SJSA1 (cell line): ENCODE measurements at regions not wholly inside any gene's neighbourhood (a gene's known extent, or its start where the extent isn't known, plus 50 kb on each side); places are given as distances from the start of the nearest gene placed in this dataset.

Experiments
- DNase-seq, 2 experiments: peaks; one replicate each; pipeline ENCODE4 v3.0.0-alpha.2; 2015 to 2020; ENCODE audit warnings: low spot score in 2 of 2, low read depth in 1 of 2
- H3K27ac ChIP-seq: fragments of 250-450 bp; sonication (Bioruptor Pico); 2 replicates; pipeline ENCODE4 v1.5.1; 2020; ENCODE audit warnings: mild to moderate bottlenecking, moderate library complexity
- H3K27me3 ChIP-seq: fragments of 250-450 bp; sonication (Bioruptor Pico); replicated peaks from 2 replicates; pipeline ENCODE4 v1.5.1; 2020; ENCODE audit warnings: mild to moderate bottlenecking, moderate library complexity
- H3K36me3 ChIP-seq: fragments of 250-450 bp; sonication (Bioruptor Pico); 2 replicates; pipeline ENCODE4 v1.5.1; 2020; ENCODE audit warnings: mild to moderate bottlenecking
- H3K4me1 ChIP-seq: fragments of 250-450 bp; sonication (Bioruptor Pico); replicated peaks from 2 replicates; pipeline ENCODE4 v1.6.1; 2021; ENCODE audit warnings: mild to moderate bottlenecking
- H3K4me3 ChIP-seq: fragments of 250-450 bp; sonication (Bioruptor Pico); 2 replicates; pipeline ENCODE4 v1.5.1; 2020; ENCODE audit warnings: mild to moderate bottlenecking
- H3K9me3 ChIP-seq: fragments of 250-450 bp; sonication (Bioruptor Pico); replicated peaks from 2 replicates; pipeline ENCODE4 v1.5.1; 2020; ENCODE audit warnings: mild to moderate bottlenecking

DNA sequence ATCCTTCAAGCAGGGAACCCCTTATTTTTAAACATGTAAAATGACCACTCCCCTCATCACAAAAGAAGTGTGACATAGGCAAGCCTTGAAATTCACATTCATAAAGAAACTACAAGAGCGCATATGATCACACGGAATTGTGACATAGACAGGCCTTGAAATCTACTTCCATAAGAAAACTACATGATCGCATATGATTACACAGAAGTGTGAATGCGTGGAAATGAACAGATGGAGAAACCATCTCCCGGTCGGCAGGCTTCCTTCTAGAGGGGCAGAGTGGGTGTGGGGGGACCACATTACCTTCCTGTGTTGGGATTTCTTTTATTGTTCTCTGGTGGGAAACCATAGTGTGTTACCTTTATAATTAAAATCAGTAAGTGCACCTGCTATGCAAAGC lies 285.1 kb upstream of the ADARB2 start:
- Histone ChIP-seq H3K27ac (no peak overlapping the region), H3K36me3 (no peaks in the 10 kb centered on the region), H3K4me1 (no peaks in the 10 kb centered on the region), H3K27me3 (no peaks in the 10 kb centered on the region; the same call in 1 of the 2 replicates), H3K9me3 (no peaks in the 10 kb centered on the region), H3K4me3 (no peak overlapping the region)
- DNase-seq, result no peak

DNA sequence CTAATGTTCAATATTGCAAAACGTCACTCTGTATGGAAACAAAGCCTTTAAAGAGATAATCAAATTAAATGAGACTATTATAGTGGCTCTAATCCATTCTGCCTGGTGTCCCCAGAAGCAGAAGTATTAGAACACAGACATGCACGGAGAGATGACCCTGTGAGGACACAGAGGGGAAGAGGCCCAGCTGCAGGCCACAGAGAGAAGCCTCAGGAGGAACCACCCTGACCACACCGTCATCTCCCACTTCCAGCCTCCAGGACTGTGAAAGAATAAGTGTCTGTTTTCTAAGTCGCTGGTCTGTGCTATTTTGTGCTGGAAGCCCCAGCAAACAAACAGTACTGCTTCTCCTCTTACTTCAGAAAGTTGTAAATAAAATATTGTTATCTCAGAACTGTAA lies 283.5 kb upstream of the ADARB2 start:
- Histone ChIP-seq H3K27ac (no peak overlapping the region), H3K36me3 (no peaks in the 10 kb centered on the region), H3K27me3 (no peaks in the 10 kb centered on the region; the same call in 1 of the 2 replicates), H3K4me3 (no peak overlapping the region), H3K4me1 (no peaks in the 10 kb centered on the region), H3K9me3 (no peaks in the 10 kb centered on the region)
- DNase-seq, result no peak

DNA sequence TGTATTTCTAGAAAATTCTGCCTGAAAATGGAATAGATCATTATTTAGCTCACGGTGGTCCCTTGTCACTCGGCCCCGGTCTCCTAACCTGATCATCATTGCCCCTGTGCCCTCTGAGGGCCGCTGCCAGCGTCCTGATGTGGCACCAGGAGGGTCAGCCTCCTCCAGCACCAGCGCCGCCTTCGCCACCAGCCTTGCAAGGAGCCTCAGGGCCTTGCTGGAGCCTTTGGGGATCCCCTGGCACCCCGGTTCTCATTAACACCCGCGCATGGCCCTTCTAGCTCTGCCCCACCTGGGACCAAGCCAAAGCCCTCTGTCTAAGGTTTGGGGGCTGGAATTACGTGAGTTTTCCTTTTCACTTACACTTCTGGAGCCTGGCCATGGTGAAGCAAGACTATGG lies 282.5 kb upstream of the ADARB2 start:
- Histone ChIP-seq H3K27me3 (no peaks in the 10 kb centered on the region; the same call in 1 of the 2 replicates), H3K27ac (no peak overlapping the region)
- DNase-seq, result no peak

DNA sequence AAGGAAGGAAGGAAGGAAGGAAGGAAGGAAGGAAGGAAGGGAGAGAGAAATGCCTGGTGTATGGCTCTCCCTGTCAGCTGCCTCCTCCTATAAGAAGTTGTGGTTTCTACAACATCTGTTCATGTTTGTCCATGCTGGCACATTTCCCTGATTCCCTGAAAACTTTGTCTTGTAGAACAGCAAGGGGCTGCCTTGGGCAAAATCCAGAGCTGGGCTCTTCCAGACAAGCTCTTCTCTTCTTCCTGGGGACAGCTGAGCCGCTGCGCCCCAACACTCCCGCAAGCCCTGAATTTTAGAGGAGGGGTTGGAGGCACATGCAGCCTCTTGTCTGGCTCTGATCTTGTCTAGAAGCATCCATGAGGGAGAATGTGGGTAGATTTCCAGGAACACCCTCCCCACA lies 282.0 kb upstream of the ADARB2 start:
- no peaks in the 10 kb centered on the region for H3K36me3 ChIP-seq
- H3K4me1 ChIP-seq, result no peaks in the 10 kb centered on the region
- no peaks in the 10 kb centered on the region; the same call in 1 of the 2 replicates for H3K27me3 ChIP-seq
- no peak for DNase-seq
- H3K27ac ChIP-seq, result no peak overlapping the region
- no peaks in the 10 kb centered on the region for H3K9me3 ChIP-seq
- H3K4me3 ChIP-seq, result no peak overlapping the region

More for the DNA sequence above, 282.5 kb upstream of the ADARB2 start:
- Histone ChIP-seq H3K9me3 (no peaks in the 10 kb centered on the region), H3K4me1 (no peaks in the 10 kb centered on the region), H3K36me3 (no peaks in the 10 kb centered on the region), H3K4me3 (no peak overlapping the region)

DNA sequence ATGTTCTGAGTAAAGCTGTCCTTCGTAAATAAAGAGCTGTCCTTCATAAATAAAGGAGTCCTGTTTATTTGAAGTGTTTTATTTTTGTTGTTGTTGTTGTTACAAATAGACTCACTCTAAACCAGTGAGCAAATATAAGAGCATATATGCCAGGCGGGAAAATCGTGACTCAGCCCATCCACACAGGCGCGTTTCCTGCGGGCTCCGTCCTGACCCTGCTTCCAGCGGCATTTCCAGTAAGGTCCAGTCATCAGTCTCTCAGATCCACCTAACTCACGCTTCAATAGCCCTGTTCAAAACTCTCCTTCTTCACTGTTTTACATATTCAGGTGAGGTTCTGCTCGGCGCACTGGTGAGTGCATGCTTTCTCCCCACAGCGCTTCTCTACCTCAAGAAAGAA lies 277.2 kb upstream of the ADARB2 start:
- no peak overlapping the region for H3K4me3 ChIP-seq
- no peaks in the 10 kb centered on the region for H3K4me1 ChIP-seq
- no peaks in the 10 kb centered on the region for H3K9me3 ChIP-seq
- no peak for DNase-seq
- H3K27me3 ChIP-seq, result no peaks in the 10 kb centered on the region; the same call in 1 of the 2 replicates
- H3K36me3 ChIP-seq, result no peaks in the 10 kb centered on the region
- H3K27ac ChIP-seq, result no peak overlapping the region

DNA sequence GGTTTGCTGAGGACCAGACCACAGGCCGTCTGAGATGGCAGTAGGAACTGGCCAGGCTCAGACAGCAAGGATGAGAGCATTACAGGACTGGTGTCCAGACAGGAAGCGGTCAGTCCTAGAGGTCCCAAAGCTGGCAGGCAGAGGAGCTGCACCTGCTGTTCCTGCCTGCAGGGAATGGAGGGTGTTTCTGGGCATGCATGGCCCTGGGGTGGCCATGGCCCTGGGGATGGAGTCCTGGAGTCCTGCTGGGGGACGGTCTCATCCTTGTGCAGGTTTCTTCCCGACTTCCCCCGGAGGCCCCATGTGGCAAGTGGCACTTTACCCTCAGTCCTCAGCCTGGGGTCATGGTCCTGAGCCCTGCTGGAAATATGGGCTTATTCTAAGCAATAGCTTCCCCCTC lies 274.9 kb upstream of the ADARB2 start:
- Histone ChIP-seq H3K27ac (no peak overlapping the region), H3K4me1 (no peaks in the 10 kb centered on the region), H3K4me3 (no peak overlapping the region), H3K36me3 (no peaks in the 10 kb centered on the region), H3K9me3 (no peaks in the 10 kb centered on the region), H3K27me3 (no peaks in the 10 kb centered on the region)
- no peak for DNase-seq

DNA sequence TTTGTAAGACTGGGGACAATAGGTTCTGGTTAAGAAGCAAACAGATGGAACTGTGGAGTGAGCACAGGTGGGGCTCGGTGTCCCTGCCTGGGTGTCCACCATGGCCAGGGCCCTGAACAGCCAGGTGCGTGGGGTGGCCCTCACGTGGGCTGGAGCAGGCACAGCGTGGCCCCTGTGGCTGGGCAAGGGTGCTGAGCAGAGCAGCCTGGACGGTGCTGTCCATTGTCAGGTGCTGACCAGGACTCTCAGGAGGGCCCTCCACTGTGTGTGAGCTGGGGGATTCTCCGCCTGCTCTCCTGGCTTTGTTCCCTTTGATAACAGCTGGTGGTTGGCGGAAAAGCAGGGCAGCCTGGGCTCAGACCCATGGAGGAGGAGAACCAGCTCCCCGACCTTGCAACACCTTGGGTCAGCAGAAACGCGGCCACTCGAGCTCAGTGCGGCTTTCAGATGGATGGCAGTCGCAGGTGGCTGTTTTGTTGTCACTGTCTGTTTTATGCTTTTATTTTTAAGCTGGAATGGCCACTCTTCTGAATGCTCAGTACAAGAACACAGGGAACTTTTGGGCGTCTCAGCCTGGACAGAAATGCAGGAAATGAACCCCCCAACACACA lies 273.9 kb upstream of the ADARB2 start:
- Histone ChIP-seq H3K4me1 (no peaks in the 10 kb centered on the region), H3K9me3 (no peaks in the 10 kb centered on the region), H3K4me3 (no peak overlapping the region), H3K27me3 (no peaks in the 10 kb centered on the region), H3K27ac (no peak overlapping the region), H3K36me3 (no peaks in the 10 kb centered on the region)
- no peak for DNase-seq

DNA sequence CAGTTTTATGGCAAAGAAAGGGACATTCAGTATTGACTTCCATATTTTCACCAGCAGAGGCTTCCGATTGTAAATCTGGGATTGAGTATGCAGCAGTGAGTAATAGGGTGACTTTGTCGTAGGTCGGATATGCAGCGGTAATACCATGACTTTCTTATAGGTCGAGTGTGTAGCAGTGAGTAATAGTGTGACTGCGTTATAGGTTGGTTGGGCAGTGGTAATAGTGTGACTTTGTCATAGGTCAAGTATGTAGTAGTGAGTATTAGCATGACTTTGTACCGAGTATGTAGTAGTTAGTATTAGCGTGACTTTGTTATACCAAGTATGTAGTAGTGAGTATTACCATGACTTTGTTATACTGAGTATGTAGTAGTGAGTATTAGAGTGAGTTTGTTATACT lies 268.2 kb upstream of the ADARB2 start:
- DNase-seq, result no peak
- H3K4me3 ChIP-seq, result no peak overlapping the region
- H3K36me3 ChIP-seq, result no peaks in the 10 kb centered on the region
- H3K9me3 ChIP-seq, result no peaks in the 10 kb centered on the region
- no peak overlapping the region for H3K27ac ChIP-seq
- H3K27me3 ChIP-seq, result peaks cover 6% of the 10 kb centered on the region
- H3K4me1 ChIP-seq, result no peaks in the 10 kb centered on the region

DNA sequence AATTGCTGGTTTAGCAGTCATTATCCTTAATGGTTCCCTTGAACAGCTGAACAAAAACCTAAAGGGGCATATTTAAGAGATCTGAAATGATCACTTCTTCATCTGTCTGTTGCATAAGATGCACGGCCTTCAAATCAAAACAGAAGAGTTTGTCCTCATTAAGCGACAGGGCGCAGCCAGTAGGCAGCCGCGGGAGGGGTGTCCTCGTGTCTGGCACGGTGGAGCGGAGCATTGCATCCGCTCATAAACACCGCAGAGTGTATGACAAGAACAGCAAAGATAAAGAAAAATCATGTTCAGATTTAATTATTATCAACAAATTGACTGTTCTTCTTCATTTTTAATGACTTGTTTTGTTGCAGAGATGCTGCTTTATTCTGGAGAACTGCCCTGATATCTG lies 255.6 kb upstream of the ADARB2 start:
- H3K9me3 ChIP-seq, result no peaks in the 10 kb centered on the region
- no peak overlapping the region for H3K4me3 ChIP-seq
- no peak overlapping the region for H3K27ac ChIP-seq
- no peaks in the 10 kb centered on the region for H3K4me1 ChIP-seq
- DNase-seq, result no peak
- H3K36me3 ChIP-seq, result no peaks in the 10 kb centered on the region
- H3K27me3 ChIP-seq, result peaks cover 2% of the 10 kb centered on the region; the same call in 1 of the 2 replicates

DNA sequence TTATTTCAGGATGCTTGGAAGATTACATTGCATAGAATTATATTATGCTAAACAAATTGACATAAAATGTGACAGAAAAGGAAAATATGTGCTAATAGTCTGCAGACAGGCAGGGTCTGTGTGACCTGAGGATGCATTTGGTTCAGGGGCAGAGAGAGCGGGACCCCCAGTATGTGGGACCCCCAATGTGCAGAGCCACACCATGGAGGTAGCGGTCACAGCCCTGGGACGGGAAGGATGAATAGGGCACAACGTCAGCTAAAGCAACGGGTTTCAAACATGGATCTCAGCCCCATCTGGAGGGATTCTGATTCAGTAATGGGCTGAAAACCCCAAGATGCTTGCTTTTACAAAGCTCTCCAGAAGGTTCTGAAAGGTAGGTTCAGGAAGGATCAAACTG lies 251.8 kb upstream of the ADARB2 start:
- Histone ChIP-seq H3K4me3 (no peak overlapping the region), H3K9me3 (no peaks in the 10 kb centered on the region; the same call in 1 of the 2 replicates), H3K27ac (no peak overlapping the region), H3K4me1 (no peaks in the 10 kb centered on the region), H3K27me3 (0 out of 2 replicates have a peak, but pooled peaks cover 5% of the 10 kb centered on the region), H3K36me3 (no peaks in the 10 kb centered on the region)
- no peak for DNase-seq

DNA sequence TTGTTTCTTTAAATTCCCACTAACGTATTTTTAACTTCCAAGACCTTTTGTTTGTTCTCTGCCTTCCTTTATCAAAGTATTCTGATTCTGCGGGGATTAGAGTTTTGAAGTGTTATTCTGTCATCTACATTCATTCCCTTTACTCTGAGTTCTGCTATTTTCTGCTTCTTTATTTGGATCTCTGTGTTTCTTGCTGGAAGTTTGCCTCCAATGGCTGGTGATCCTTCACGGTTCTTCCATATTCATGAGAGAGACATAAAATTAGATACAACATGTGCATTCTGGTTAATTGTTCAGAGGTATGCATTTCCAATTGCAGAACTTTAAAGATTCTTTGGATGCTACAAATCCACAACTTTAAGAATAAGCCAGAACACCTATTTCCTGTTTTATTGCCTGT lies 244.7 kb upstream of the ADARB2 start:
- Histone ChIP-seq H3K36me3 (no peaks in the 10 kb centered on the region), H3K27me3 (peaks cover 7% of the 10 kb centered on the region; the same call in 1 of the 2 replicates), H3K4me3 (no peak overlapping the region), H3K27ac (no peak overlapping the region), H3K4me1 (no peaks in the 10 kb centered on the region), H3K9me3 (no peaks in the 10 kb centered on the region; the same call in 1 of the 2 replicates)
- DNase-seq, result no peak

DNA sequence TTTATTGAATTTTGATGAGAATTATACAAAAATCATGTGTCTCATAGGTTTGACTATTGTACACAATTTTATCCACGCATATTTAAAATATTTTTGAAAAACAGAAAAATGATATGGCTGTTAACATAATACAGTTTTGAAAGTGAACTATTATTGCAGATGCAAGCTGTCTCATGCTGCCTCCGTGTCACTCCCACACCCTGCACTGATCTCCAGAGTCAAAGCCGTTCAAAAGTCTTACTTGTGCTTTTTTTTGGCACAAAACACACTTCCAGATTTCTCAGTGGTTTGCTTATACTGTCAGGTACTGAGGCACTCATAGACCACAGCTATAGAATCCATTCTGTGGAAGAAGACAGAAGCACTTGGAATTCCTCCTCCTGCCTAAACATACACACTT lies 243.1 kb upstream of the ADARB2 start:
- DNase-seq, result no peak
- H3K4me3 ChIP-seq, result no peak overlapping the region

DNA sequence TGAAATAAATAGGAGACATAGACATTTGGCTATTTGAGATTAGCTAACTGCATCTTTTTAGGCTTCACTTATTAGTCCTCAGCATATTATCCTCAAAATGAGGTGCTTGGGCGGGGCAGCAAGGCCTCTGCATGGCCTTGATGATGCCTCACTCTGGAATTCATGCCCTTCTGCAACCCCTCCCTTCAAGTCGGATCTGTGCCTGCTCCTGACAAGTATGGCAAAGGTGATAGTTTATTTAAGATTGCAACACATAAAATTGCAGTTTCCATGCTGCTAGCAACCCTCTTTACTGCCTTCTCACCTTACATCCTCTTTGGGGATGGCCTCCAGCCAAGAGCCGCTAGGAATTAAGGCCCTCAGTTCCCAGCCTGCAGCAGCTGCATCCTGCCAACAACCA lies 241.3 kb upstream of the ADARB2 start:
- H3K36me3 ChIP-seq, result no peaks in the 10 kb centered on the region
- DNase-seq, result no peak
- no peaks in the 10 kb centered on the region for H3K4me1 ChIP-seq
- no peak overlapping the region for H3K4me3 ChIP-seq
- H3K27me3 ChIP-seq, result peaks cover 3% of the 10 kb centered on the region; the same call in 1 of the 2 replicates
- H3K9me3 ChIP-seq, result no peaks in the 10 kb centered on the region
- no peak overlapping the region for H3K27ac ChIP-seq

More for the DNA sequence above, 243.1 kb upstream of the ADARB2 start:
- Histone ChIP-seq H3K9me3 (no peaks in the 10 kb centered on the region), H3K27me3 (peaks cover 3% of the 10 kb centered on the region; the same call in 1 of the 2 replicates), H3K27ac (no peak overlapping the region), H3K36me3 (no peaks in the 10 kb centered on the region), H3K4me1 (no peaks in the 10 kb centered on the region)

DNA sequence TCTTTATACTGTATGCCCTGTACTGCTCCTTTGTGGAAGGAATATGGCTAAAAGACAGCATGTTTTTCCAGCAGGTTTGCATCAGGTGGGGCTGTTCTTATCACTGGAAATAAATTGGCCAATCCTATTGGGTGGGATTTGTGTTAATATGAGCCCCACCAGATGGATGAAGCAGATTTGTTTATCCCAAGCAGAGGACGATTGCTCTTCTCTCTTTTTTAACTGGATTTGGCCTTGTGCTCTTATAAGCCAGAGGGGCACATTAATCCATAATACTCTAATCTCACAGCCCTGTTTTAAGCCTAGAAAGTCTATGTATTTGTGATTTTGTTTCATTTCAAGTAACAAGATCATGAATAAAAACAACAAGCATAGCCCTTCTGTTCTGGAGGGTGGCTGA lies 240.1 kb upstream of the ADARB2 start:
- peaks cover 3% of the 10 kb centered on the region; the same call in 1 of the 2 replicates for H3K27me3 ChIP-seq
- H3K4me3 ChIP-seq, result no peak overlapping the region
- no peaks in the 10 kb centered on the region for H3K36me3 ChIP-seq
- no peaks in the 10 kb centered on the region for H3K9me3 ChIP-seq
- DNase-seq, result no peak
- H3K4me1 ChIP-seq, result no peaks in the 10 kb centered on the region
- H3K27ac ChIP-seq, result no peak overlapping the region

DNA sequence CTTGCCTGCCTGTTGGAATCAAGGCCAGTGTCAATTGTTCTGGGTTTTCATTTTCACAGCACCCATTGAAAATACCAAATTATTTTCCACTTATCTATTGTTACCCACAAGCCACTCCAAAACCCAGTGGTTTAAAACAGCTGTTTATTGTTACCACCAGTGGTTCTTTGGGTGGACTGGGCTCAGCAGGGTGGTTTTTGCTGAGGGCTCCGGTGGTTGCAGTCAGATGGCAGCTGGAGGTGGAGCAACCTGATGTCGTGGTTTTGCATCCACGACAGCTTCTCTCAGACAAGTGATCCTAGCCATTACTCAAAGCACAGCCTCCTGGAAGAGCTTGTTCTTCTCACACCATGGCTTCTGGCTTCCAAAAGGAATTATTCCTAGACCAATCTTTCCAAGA lies 235.1 kb upstream of the ADARB2 start:
- Histone ChIP-seq H3K27me3 (no peaks in the 10 kb centered on the region), H3K4me3 (no peak overlapping the region), H3K36me3 (no peaks in the 10 kb centered on the region), H3K4me1 (no peaks in the 10 kb centered on the region), H3K27ac (no peak overlapping the region), H3K9me3 (no peaks in the 10 kb centered on the region)
- no peak for DNase-seq
